ENCODE measurements at regions not wholly inside any gene's neighbourhood (a gene's known extent, or its start where the extent isn't known, plus 50 kb on each side); places are given as distances from the start of the nearest gene placed in this dataset.

- no peak for TF ChIP-seq CTCF (IDR thresholded peaks at IDR 0.05)
- TF ChIP-seq POLR2A (IDR thresholded peaks at IDR 0.05), result no peak
Measured at GRCh38 chr5:33271606-33272005, 169.2 kb upstream of the TARS1 start.

Data from ovary (tissue), 3 donors.